Neural progenitor cell (in vitro differentiated cells): ENCODE measurements at regions not wholly inside any gene's neighbourhood (a gene's known extent, or its start where the extent isn't known, plus 50 kb on each side); places are given as distances from the start of the nearest gene placed in this dataset.

Experiments
- EZH2 ChIP-seq: fragments of 200-600 bp; sonication (generic); IDR thresholded peaks from 2 replicates; pipeline ENCODE4 v1.6.1; 2017; ENCODE audit warnings: antibody characterized with exemption, mild to moderate bottlenecking, moderate library complexity
- EZH2phosphoT487 ChIP-seq: fragments of 200-600 bp; sonication (generic); IDR thresholded peaks from 2 replicates; pipeline ENCODE4 v1.6.1; 2017; ENCODE audit warnings: antibody characterized with exemption
- TF ChIP-seq, protein P1 (sequence below): fragments of 200-600 bp; sonication (generic); IDR thresholded peaks from 2 replicates; pipeline ENCODE4 v1.5.1; 2017; ENCODE audit warnings: antibody characterized with exemption, mild to moderate bottlenecking

DNA sequence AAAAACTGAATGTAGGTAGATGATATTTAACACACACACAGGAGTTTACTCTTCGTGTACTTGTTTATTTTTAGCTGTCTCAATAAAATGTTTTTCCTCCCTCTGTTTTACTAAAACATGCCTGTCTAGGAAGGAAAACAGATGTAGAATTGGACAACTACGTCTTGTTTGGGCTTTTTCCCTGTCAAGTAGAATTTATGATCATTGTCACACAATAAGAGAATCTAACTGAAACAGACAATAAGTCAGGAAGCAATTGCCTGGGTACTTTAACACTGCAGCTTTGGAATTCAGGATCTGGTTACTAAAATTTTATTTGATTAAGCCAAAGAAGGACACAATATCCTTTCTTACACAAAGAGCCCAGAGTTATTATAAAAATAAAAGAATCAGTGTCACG lies 164.2 kb downstream of the ZDHHC21 start:
- TF ChIP-seq, protein P1, sequence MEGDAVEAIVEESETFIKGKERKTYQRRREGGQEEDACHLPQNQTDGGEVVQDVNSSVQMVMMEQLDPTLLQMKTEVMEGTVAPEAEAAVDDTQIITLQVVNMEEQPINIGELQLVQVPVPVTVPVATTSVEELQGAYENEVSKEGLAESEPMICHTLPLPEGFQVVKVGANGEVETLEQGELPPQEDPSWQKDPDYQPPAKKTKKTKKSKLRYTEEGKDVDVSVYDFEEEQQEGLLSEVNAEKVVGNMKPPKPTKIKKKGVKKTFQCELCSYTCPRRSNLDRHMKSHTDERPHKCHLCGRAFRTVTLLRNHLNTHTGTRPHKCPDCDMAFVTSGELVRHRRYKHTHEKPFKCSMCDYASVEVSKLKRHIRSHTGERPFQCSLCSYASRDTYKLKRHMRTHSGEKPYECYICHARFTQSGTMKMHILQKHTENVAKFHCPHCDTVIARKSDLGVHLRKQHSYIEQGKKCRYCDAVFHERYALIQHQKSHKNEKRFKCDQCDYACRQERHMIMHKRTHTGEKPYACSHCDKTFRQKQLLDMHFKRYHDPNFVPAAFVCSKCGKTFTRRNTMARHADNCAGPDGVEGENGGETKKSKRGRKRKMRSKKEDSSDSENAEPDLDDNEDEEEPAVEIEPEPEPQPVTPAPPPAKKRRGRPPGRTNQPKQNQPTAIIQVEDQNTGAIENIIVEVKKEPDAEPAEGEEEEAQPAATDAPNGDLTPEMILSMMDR = no peak
- TF ChIP-seq EZH2 = no peak
- TF ChIP-seq EZH2phosphoT487 = no peak
